Erythroblast (primary cell): ENCODE measurements at regions not wholly inside any gene's neighbourhood (a gene's known extent, or its start where the extent isn't known, plus 50 kb on each side); places are given as distances from the start of the nearest gene placed in this dataset.

ENCODE experiments used
- GATA1 ChIP-seq: IDR thresholded peaks from 2 replicates; pipeline ENCODE4 v1.6.1; 2011; ENCODE audit warnings: low read depth, mild to moderate bottlenecking, control low read depth, low read length, moderate library complexity
- POLR2A ChIP-seq: IDR thresholded peaks from 2 replicates; pipeline ENCODE4 v1.6.1; 2011; ENCODE audit warnings: mild to moderate bottlenecking, low read length

DNA sequence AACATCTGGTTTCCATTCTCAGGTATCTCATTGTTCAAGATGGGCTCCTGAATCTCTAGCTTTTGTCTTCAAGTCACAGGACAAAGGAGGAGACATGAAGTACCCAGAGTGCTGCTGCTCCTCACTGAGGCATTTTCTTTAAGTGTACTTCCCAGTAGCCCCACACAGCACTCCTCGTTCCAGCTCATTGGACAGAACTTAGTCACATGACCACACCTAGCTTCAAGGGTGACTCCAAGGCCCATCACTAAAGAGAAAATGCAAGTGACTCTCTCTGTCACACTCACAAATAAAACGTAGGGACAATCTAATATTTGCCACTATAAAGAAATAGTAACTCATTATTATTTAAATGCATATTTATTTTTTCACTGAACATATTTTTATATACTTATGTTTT, 58.3 kb upstream of the NEUROD6 start:
- TF ChIP-seq POLR2A = no peak
- no peak for TF ChIP-seq GATA1
